SK-N-SH (cell line): ENCODE measurements at regions not wholly inside any gene's neighbourhood (a gene's known extent, or its start where the extent isn't known, plus 50 kb on each side); places are given as distances from the start of the nearest gene placed in this dataset.

ENCODE experiments used
- CTCF ChIA-PET: fragments of 300-600, 350-600 bp; formaldehyde crosslinking; extraction: SDS; loops from one replicate; lab custom pipeline; 2021; lab: Yijun Ruan, JAX
- POLR2A ChIA-PET: fragments of 350-600 bp; sonication (Branson Sonifier 250); formaldehyde crosslinking; extraction: SDS; loops from one replicate; lab custom pipeline; 2020; ENCODE audit warnings: antibody characterized with exemption, inconsistent platforms; lab: Yijun Ruan, JAX
- DNase-seq: peaks from one replicate; pipeline ENCODE4 v3.0.0; 2012
- H2AFZ ChIP-seq: fragments of 200-600 bp; sonication (generic); 2 replicates; pipeline ENCODE4 v1.8.1; 2016; ENCODE audit warnings: antibody characterized with exemption, mild to moderate bottlenecking, low read depth
- H3F3A ChIP-seq: fragments of 200-600 bp; sonication (generic); replicated peaks from 2 replicates; pipeline ENCODE3; 2016; ENCODE audit warnings: antibody characterized with exemption, mild to moderate bottlenecking; ENCODE audit not compliant: insufficient read depth
- H3K27ac ChIP-seq, 2 experiments: fragments of 200-500 bp in 1 of 2; fragments of 200-600 bp in 1 of 2; sonication (Bioruptor generic) in 1 of 2; sonication (generic), shearing (Covaris generic) in 1 of 2; 2 replicates each; pipeline versions ENCODE4 v1.5.1 to v1.6.1; 2014 to 2016; ENCODE audit warnings: low read depth in 2 of 2, inconsistent platforms in 1 of 2, low read length in 1 of 2, mild to moderate bottlenecking in 1 of 2, mixed read lengths in 1 of 2
- H3K27me3 ChIP-seq: fragments of 200-600 bp; sonication (generic), shearing (Covaris generic); 2 replicates; pipeline ENCODE4 v1.6.1; 2016; ENCODE audit warnings: mixed run types; ENCODE audit not compliant: insufficient read depth
- H3K36me3 ChIP-seq, 2 experiments: fragments of 200-500 bp in 1 of 2; fragments of 200-600 bp in 1 of 2; sonication (Bioruptor generic) in 1 of 2; sonication (generic) in 1 of 2; replicated peaks in 1 of 2; 2 replicates each; pipeline versions ENCODE3 to v1.5.1; 2014 to 2016; ENCODE audit warnings: low read length in 1 of 2, mild to moderate bottlenecking in 1 of 2; ENCODE audit not compliant: insufficient read depth in 2 of 2, control insufficient read depth in 1 of 2
- H3K4me1 ChIP-seq, 2 experiments: fragments of 200-500 bp in 1 of 2; fragments of 200-600 bp in 1 of 2; sonication (Bioruptor generic) in 1 of 2; sonication (generic), shearing (Covaris generic) in 1 of 2; 2 replicates each; pipeline versions ENCODE4 v1.5.1 to v1.6.1; 2014 to 2016; ENCODE audit warnings: low read depth in 1 of 2, low read length in 1 of 2, mixed run types in 1 of 2; ENCODE audit not compliant: insufficient read depth in 2 of 2, control insufficient read depth in 1 of 2
- H3K4me2 ChIP-seq: fragments of 200-600 bp; sonication (generic), shearing (Covaris generic); 2 replicates; pipeline ENCODE4 v1.6.1; 2017; ENCODE audit warnings: mixed run types
- H3K4me3 ChIP-seq, 2 experiments: fragments of 200-500 bp in 1 of 2; fragments of 200-600 bp in 1 of 2; sonication (Bioruptor generic) in 1 of 2; sonication (generic), shearing (Covaris generic) in 1 of 2; 2 replicates each; pipeline versions ENCODE4 v1.5.1 to v1.8.1; 2014 to 2016; ENCODE audit warnings: low read depth in 2 of 2, inconsistent platforms in 1 of 2, low read length in 1 of 2, mild to moderate bottlenecking in 1 of 2, mixed read lengths in 1 of 2, moderate library complexity in 1 of 2
- H3K79me2 ChIP-seq: fragments of 200-600 bp; sonication (generic); 2 replicates; pipeline ENCODE4 v1.8.1; 2017; ENCODE audit warnings: mild to moderate bottlenecking; ENCODE audit not compliant: insufficient read depth
- H3K9ac ChIP-seq: fragments of 200-600 bp; sonication (generic); 2 replicates; pipeline ENCODE4 v1.6.1; 2017; ENCODE audit warnings: mixed run types
- H3K9me2 ChIP-seq: fragments of 200-600 bp; sonication (generic); 2 replicates; pipeline ENCODE4 v1.6.1; 2017; ENCODE audit warnings: mixed run types
- H3K9me3 ChIP-seq: fragments of 200-600 bp; sonication (generic); 2 replicates; pipeline ENCODE4 v1.6.1; 2017; ENCODE audit warnings: mixed run types, mild to moderate bottlenecking, moderate library complexity
- H4K20me1 ChIP-seq: fragments of 200-600 bp; sonication (generic); 2 replicates; pipeline ENCODE4 v1.6.1; 2017; ENCODE audit warnings: mild to moderate bottlenecking, mixed run types; ENCODE audit not compliant: insufficient read depth
- ELF1 ChIP-seq: IDR thresholded peaks from 2 replicates; pipeline ENCODE4 v1.4.0; 2012
- EZH2phosphoT487 ChIP-seq: fragments of 200-600 bp; sonication (generic); IDR thresholded peaks from 2 replicates; pipeline ENCODE4 v1.6.1; 2017; ENCODE audit warnings: low read depth, mixed run types, mild to moderate bottlenecking, antibody characterized with exemption, moderate library complexity, borderline replicate concordance
- GATA2 ChIP-seq: sonication (generic); formaldehyde crosslinking; IDR thresholded peaks from 2 replicates; pipeline ENCODE4 v1.5.0; 2020; ENCODE audit warnings: mild to moderate bottlenecking, missing genetic modification reagents
- JUND ChIP-seq: IDR thresholded peaks from 2 replicates; pipeline ENCODE4 v1.4.0; 2012
- NRF1 ChIP-seq: IDR thresholded peaks from 2 replicates; pipeline ENCODE4 v1.6.1; 2012; ENCODE audit warnings: low read depth, mild to moderate bottlenecking, low read length
- POLR2AphosphoS5 ChIP-seq: IDR thresholded peaks from 2 replicates; pipeline ENCODE4 v1.6.1; 2012; ENCODE audit warnings: low read depth, low read length
- RFX5 ChIP-seq: IDR thresholded peaks from 2 replicates; pipeline ENCODE4 v1.6.1; 2012; ENCODE audit warnings: mild to moderate bottlenecking, improper control_type of control experiment, low read length
- RXRA ChIP-seq: IDR thresholded peaks from 2 replicates; pipeline ENCODE4 v1.4.0; 2012; ENCODE audit warnings: low read depth, mild to moderate bottlenecking, borderline replicate concordance
- SIN3A ChIP-seq: IDR thresholded peaks from 2 replicates; pipeline ENCODE4 v1.6.1; 2012; ENCODE audit warnings: low read depth, mild to moderate bottlenecking, low read length, moderate library complexity, borderline replicate concordance
- TCF12 ChIP-seq: IDR thresholded peaks from 2 replicates; pipeline ENCODE4 v1.4.0; 2012
- USF2 ChIP-seq: fragments of 150-350 bp; IDR thresholded peaks from 2 replicates; pipeline ENCODE4 v1.6.1; 2017; ENCODE audit warnings: antibody characterized with exemption, low read length, low read depth, borderline replicate concordance
- WGBS: methylation state at CpG from one replicate; pipeline ENCODE4 v1.1.6; 2017; ENCODE audit warnings: low lambda C conversion rate; 5-methylcytosine and 5-hydroxymethylcytosine counted together

- no peak for DNase-seq
- no peaks in the 10 kb centered on the region for H3K4me1 ChIP-seq
- H3F3A ChIP-seq: peaks cover 100% of the 10 kb centered on the region
- no peak overlapping the region for H3K9ac ChIP-seq
- no peak overlapping the region for H3K4me3 ChIP-seq
- H3K36me3 ChIP-seq: peaks cover 49 to 95% of the 10 kb centered on the region in 2 experiments
- WGBS: 100% methylated on average over 2 of the region's 2 CpGs
- peaks cover 27% of the 10 kb centered on the region for H4K20me1 ChIP-seq
- H2AFZ ChIP-seq: no peak overlapping the region
- POLR2A ChIA-PET: no interaction called here
- H3K9me2 ChIP-seq: no peaks in the 10 kb centered on the region
- H3K9me3 ChIP-seq: no peaks in the 10 kb centered on the region
- H3K27ac ChIP-seq: peak overlapping the region in 1 of 2 experiments; percentile 21; a peak in 1 of 4 replicates
- H3K79me2 ChIP-seq: peaks cover 31% of the 10 kb centered on the region; the same call in 1 of the 2 replicates
- no peaks in the 10 kb centered on the region for H3K27me3 ChIP-seq
- TF ChIP-seq JUND (0 out of 2 replicates have a peak, but pooled peaks have one; percentile 11), POLR2AphosphoS5 (0 out of 2 replicates have a peak, but pooled peaks have one; percentile 12), NRF1 (no peak)
- TF ChIP-seq, all 33 proteins: peak for 2
- CTCF ChIA-PET: interaction anchor here (1.3 to 3.7 kb wide), 3 partner anchors 10 to 30 kb away, joined by 4 to 26 read pairs (median 5); no protein-coding TSS in a partner anchor
- H3K4me2 ChIP-seq: no peak overlapping the region
Observed at GRCh38 chr7:130867039-130867438, 133.0 kb upstream of the KLF14 start.

- Histone ChIP-seq H3K27ac (peak overlapping the region in 1 of 2 experiments; percentile 21; a peak in 1 of 4 replicates), H3K4me3 (no peak overlapping the region), H4K20me1 (peaks cover 27% of the 10 kb centered on the region), H3K9ac (no peak overlapping the region), H3K79me2 (peaks cover 28% of the 10 kb centered on the region; the same call in 1 of the 2 replicates)
- CTCF ChIA-PET: interaction anchor here (1.3 to 3.7 kb wide), 4 partner anchors 10 to 114 kb away, joined by 4 to 26 read pairs (median 6); no protein-coding TSS in a partner anchor
- TF ChIP-seq USF2: no peak
- no peak for TF ChIP-seq ELF1
- TF ChIP-seq RFX5: no peak
- no peak for TF ChIP-seq RXRA
- TF ChIP-seq TCF12: no peak
- no peak for TF ChIP-seq NRF1
- no peak for TF ChIP-seq SIN3A
- TF ChIP-seq EZH2phosphoT487: no peak
- no peak for TF ChIP-seq POLR2AphosphoS5
- TF ChIP-seq JUND: no peak
- no peak for TF ChIP-seq GATA2 (CRISPR knock-in tag)
- TF ChIP-seq, all 33 proteins: peak for 0
- Histone ChIP-seq H2AFZ (no peak overlapping the region), H3K4me2 (no peak overlapping the region), H3K9me2 (no peaks in the 10 kb centered on the region), H3K9me3 (no peaks in the 10 kb centered on the region), H3K27me3 (no peaks in the 10 kb centered on the region), H3F3A (peaks cover 100% of the 10 kb centered on the region), H3K36me3 (peaks cover 55 to 94% of the 10 kb centered on the region in 2 experiments), H3K4me1 (no peaks in the 10 kb centered on the region)
- DNase-seq: no peak
- WGBS: 77% methylated on average over 1 of the region's 1 CpG
- POLR2A ChIA-PET: no interaction called here
Observed at GRCh38 chr7:130867581-130868136, 133.7 kb upstream of the KLF14 start.
